ENCODE measurements at regions not wholly inside any gene's neighbourhood (a gene's known extent, or its start where the extent isn't known, plus 50 kb on each side); places are given as distances from the start of the nearest gene placed in this dataset.

DNA sequence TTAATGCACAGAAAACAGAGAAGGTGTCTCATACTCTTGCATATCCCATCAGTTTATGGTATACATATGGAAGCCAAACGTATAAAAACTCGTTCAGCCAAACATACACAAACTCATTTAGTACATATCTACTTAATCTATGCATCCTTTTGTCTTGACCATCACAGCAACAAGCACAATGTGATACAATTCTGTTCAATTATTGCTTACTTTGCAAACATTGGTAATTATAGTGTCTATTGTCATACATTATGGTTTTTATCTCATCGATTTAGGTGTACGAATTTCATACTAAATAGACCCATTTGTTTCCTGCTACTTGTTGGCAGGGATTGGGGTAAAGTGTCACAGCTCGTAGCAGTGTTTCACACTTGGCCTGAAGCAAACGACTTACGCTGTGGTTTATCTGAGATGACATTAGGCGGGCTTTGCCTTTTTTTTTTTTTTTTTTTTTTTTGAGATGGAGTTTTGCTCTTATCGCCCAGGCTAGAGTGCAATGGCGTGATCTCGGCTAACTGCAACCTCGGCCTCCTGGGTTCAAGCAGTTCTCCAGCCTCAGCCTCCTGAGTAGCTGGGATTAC lies 425.9 kb upstream of the JARID2 start:
- TF ChIP-seq POLR2A (IDR thresholded peaks at IDR 0.05), result no peak
- no peak for TF ChIP-seq CTCF (IDR thresholded peaks at IDR 0.05)
